Activated naive CD8-positive, alpha-beta T cell (primary cell): ENCODE measurements at regions not wholly inside any gene's neighbourhood (a gene's known extent, or its start where the extent isn't known, plus 50 kb on each side); places are given as distances from the start of the nearest gene placed in this dataset.
"Not testable (repeated sequence)": the region's sequence is repeated elsewhere in the genome, so short reads cannot be mapped to it uniquely, and the experiment has no call there.

Source experiments
- H3K27ac Mint-ChIP-seq: one replicate; pipeline ENCODE4 v1.8.0; 2021; ENCODE audit warnings: mixed read lengths
- H3K27me3 Mint-ChIP-seq: one replicate; pipeline ENCODE4 v1.8.0; 2021; ENCODE audit warnings: mixed read lengths
- H3K36me3 Mint-ChIP-seq: one replicate; pipeline ENCODE4 v1.8.0; 2021; ENCODE audit warnings: mixed read lengths
- H3K4me1 Mint-ChIP-seq: one replicate; pipeline ENCODE4 v1.8.0; 2021; ENCODE audit warnings: low read depth, mixed read lengths
- H3K4me3 Mint-ChIP-seq: one replicate; pipeline ENCODE4 v1.8.0; 2021; ENCODE audit warnings: mild to moderate bottlenecking, mixed read lengths
- H3K9me3 Mint-ChIP-seq: one replicate; pipeline ENCODE4 v1.8.0; 2021; ENCODE audit warnings: low read depth, mixed read lengths

DNA sequence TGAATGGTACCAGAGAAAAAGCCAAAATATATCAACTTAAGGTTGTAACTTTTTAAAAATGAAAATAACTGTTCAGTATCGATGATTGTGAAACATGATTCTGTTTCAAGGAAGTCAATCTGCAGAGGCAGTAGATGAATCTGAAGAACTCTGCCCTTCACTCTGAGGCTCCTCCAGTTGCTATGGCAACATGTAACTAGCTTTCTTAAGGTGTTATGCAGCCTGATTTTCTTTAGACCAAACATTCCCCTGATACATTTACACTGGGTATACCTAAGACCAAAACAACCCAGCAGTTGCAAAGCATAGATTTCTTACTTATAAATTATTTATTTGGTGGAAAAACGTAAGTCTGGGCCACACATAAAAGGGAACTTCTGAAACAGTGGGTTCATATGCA lies 133.6 kb upstream of the RASGEF1B start:
- Mint-ChIP-seq H3K4me3 (no peak overlapping the region), H3K27ac (no peak overlapping the region), H3K27me3 (no peaks in the 10 kb centered on the region)

GRCh38 chr4:81604683-81605218 lies 133.0 kb upstream of the RASGEF1B start:
- Mint-ChIP-seq H3K4me3 (no peak overlapping the region), H3K27ac (no peak overlapping the region), H3K9me3 (no peaks in the 10 kb centered on the region), H3K4me1 (peaks cover 13% of the 10 kb centered on the region), H3K27me3 (no peaks in the 10 kb centered on the region), H3K36me3 (no peaks in the 10 kb centered on the region)

More for the DNA sequence above, 133.6 kb upstream of the RASGEF1B start:
- Mint-ChIP-seq H3K36me3 (no peaks in the 10 kb centered on the region), H3K9me3 (no peaks in the 10 kb centered on the region), H3K4me1 (peaks cover 13% of the 10 kb centered on the region)

DNA sequence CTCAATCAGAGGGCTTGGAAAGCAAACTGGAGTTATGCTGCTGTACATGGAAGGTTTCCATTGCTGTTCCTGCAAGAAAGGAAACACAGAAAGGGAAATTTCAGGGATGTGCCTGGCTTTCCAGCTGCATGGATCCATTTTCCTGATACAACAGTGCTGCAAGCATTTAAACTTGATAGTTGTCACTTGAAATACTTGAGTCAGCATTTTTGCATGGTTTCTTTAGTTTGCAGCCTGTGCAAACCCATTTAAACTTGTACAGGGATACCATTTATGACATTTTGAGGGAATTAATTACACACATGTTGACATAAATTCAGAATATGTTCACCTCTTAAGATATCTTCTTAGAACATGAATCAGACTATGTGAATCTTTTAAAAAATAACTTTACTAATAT lies 131.1 kb upstream of the RASGEF1B start:
- Mint-ChIP-seq H3K27ac (no peak overlapping the region), H3K4me3 (no peak overlapping the region), H3K36me3 (no peaks in the 10 kb centered on the region), H3K9me3 (no peaks in the 10 kb centered on the region), H3K4me1 (peaks cover 13% of the 10 kb centered on the region), H3K27me3 (no peaks in the 10 kb centered on the region)

GRCh38 chr4:81601358-81601694 lies 129.6 kb upstream of the RASGEF1B start:
- Mint-ChIP-seq H3K27ac (no peak overlapping the region), H3K27me3 (no peaks in the 10 kb centered on the region), H3K4me1 (peaks cover 8% of the 10 kb centered on the region), H3K9me3 (no peaks in the 10 kb centered on the region), H3K36me3 (no peaks in the 10 kb centered on the region), H3K4me3 (no peak overlapping the region)

- Mint-ChIP-seq H3K4me1 (peaks cover 8% of the 10 kb centered on the region), H3K36me3 (no peaks in the 10 kb centered on the region), H3K27ac (no peak overlapping the region), H3K4me3 (no peak overlapping the region), H3K27me3 (no peaks in the 10 kb centered on the region), H3K9me3 (no peaks in the 10 kb centered on the region)
Measured at GRCh38 chr4:81600520-81601357, 129.0 kb upstream of the RASGEF1B start.

DNA sequence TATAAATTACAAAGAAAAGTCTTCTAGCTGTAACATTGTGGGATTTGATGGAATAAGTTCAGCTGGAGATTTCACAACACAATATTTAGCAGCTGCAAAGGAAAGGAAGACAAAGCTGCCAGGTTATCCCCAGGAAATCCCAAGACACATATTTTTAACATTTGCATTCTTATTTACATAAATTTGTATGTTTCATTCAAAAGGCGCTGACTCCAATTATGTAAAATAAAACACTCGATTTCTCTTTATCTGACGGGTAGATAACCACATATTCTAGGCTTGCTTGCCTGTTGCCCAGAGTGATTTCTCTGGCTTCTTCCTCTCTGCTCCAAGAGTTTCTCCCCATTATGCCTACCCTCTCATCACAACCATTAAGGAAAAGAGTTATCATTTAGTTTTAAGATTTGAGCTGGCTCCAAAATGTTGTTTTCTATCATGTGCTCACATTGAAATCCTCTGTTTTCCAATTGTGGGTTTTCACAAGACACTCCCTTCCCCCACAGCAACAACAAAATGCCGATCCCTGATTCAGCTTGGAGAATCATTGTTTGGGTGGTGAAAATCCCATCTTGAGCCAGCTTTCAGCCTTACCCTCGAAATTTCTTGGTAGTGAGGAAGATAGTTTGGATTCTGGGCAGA lies 128.2 kb upstream of the RASGEF1B start:
- H3K4me1 Mint-ChIP-seq = peaks cover 5% of the 10 kb centered on the region
- no peaks in the 10 kb centered on the region for H3K36me3 Mint-ChIP-seq
- H3K27me3 Mint-ChIP-seq = no peaks in the 10 kb centered on the region
- H3K9me3 Mint-ChIP-seq = no peaks in the 10 kb centered on the region
- no peak overlapping the region for H3K4me3 Mint-ChIP-seq
- H3K27ac Mint-ChIP-seq = no peak overlapping the region

- no peaks in the 10 kb centered on the region for H3K9me3 Mint-ChIP-seq
- no peaks in the 10 kb centered on the region for H3K36me3 Mint-ChIP-seq
- H3K27me3 Mint-ChIP-seq = no peaks in the 10 kb centered on the region
- H3K4me3 Mint-ChIP-seq = no peak overlapping the region
- no peak overlapping the region for H3K27ac Mint-ChIP-seq
- H3K4me1 Mint-ChIP-seq = peaks cover 11% of the 10 kb centered on the region
Measured at GRCh38 chr4:81595798-81596610, 124.3 kb upstream of the RASGEF1B start.

GRCh38 chr4:81595287-81595686 lies 123.6 kb upstream of the RASGEF1B start:
- H3K27me3 Mint-ChIP-seq = no peaks in the 10 kb centered on the region
- no peaks in the 10 kb centered on the region for H3K9me3 Mint-ChIP-seq
- no peak overlapping the region for H3K4me3 Mint-ChIP-seq
- H3K4me1 Mint-ChIP-seq = peaks cover 11% of the 10 kb centered on the region
- H3K36me3 Mint-ChIP-seq = no peaks in the 10 kb centered on the region
- H3K27ac Mint-ChIP-seq = no peak overlapping the region

GRCh38 chr4:81594490-81595159 lies 122.9 kb upstream of the RASGEF1B start:
- no peak overlapping the region for H3K4me3 Mint-ChIP-seq
- H3K4me1 Mint-ChIP-seq = peaks cover 17% of the 10 kb centered on the region
- no peaks in the 10 kb centered on the region for H3K27me3 Mint-ChIP-seq
- H3K27ac Mint-ChIP-seq = no peak overlapping the region
- H3K36me3 Mint-ChIP-seq = peaks cover 3% of the 10 kb centered on the region
- H3K9me3 Mint-ChIP-seq = no peaks in the 10 kb centered on the region

GRCh38 chr4:81592701-81593100 lies 121.0 kb upstream of the RASGEF1B start:
- no peak overlapping the region for H3K4me3 Mint-ChIP-seq
- H3K27ac Mint-ChIP-seq = no peak overlapping the region
- no peaks in the 10 kb centered on the region for H3K27me3 Mint-ChIP-seq

DNA sequence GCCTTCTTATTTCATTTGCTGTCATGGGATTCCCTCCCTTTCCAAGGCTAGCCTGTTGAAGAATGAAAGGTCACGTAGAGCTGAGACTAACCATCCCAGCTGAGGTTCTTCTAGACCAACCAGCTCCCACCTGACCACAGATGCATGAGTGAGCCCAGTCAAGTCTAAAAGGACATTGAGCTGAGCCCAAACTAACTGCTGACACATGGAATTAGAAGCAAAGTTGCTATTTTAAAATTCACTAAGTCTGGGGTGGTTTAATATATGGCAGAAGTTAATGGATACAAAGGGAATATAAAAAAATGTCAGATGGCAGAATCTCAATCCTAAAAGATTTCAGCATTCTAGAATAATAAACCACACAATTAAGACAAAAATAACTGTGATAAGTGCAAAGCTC lies 118.9 kb upstream of the RASGEF1B start:
- no peaks in the 10 kb centered on the region for H3K27me3 Mint-ChIP-seq
- H3K27ac Mint-ChIP-seq = no peak overlapping the region
- peaks cover 3% of the 10 kb centered on the region for H3K36me3 Mint-ChIP-seq
- H3K4me3 Mint-ChIP-seq = no peak overlapping the region
- no peaks in the 10 kb centered on the region for H3K9me3 Mint-ChIP-seq
- peaks cover 22% of the 10 kb centered on the region for H3K4me1 Mint-ChIP-seq

More at GRCh38 chr4:81592701-81593100, 121.0 kb upstream of the RASGEF1B start:
- Mint-ChIP-seq H3K4me1 (peaks cover 24% of the 10 kb centered on the region), H3K36me3 (peaks cover 3% of the 10 kb centered on the region), H3K9me3 (no peaks in the 10 kb centered on the region)

DNA sequence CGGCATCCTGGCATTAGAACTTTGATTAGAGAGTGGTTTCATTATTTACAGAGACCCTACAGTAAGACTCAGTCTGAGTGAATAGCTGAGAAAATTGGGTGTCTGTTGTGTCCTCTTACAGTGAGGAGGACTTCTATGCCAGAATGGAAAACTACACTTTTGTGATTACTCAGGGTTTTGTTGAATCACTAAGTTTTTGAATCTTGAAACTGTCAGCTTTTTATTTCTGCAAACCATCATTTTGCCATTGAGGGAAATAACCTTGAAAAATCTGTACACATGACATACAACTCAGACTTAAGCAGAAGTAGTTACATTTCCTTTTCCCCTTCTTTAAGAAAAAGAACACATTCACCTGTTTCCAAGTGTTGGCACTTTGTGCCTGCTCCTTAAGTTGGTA lies 117.6 kb upstream of the RASGEF1B start:
- Mint-ChIP-seq H3K4me1 (peaks cover 18% of the 10 kb centered on the region), H3K36me3 (peaks cover 3% of the 10 kb centered on the region), H3K27ac (peak overlapping the region; percentile 38), H3K27me3 (no peaks in the 10 kb centered on the region), H3K4me3 (no peak overlapping the region), H3K9me3 (no peaks in the 10 kb centered on the region)

- Mint-ChIP-seq H3K27ac (no peak overlapping the region), H3K4me3 (no peak overlapping the region), H3K4me1 (peaks cover 14% of the 10 kb centered on the region), H3K9me3 (no peaks in the 10 kb centered on the region), H3K36me3 (peaks cover 3% of the 10 kb centered on the region), H3K27me3 (no peaks in the 10 kb centered on the region)
Measured at GRCh38 chr4:81586706-81587105, 115.0 kb upstream of the RASGEF1B start.

- H3K4me3 Mint-ChIP-seq, H3K9me3 Mint-ChIP-seq, H3K27me3 Mint-ChIP-seq, H3K36me3 Mint-ChIP-seq, H3K4me1 Mint-ChIP-seq, H3K27ac Mint-ChIP-seq: not testable (repeated sequence)
Measured at GRCh38 chr4:81580994-81581374, 109.3 kb upstream of the RASGEF1B start.
